ENCODE measurements at regions not wholly inside any gene's neighbourhood (a gene's known extent, or its start where the extent isn't known, plus 50 kb on each side); places are given as distances from the start of the nearest gene placed in this dataset.

DNA sequence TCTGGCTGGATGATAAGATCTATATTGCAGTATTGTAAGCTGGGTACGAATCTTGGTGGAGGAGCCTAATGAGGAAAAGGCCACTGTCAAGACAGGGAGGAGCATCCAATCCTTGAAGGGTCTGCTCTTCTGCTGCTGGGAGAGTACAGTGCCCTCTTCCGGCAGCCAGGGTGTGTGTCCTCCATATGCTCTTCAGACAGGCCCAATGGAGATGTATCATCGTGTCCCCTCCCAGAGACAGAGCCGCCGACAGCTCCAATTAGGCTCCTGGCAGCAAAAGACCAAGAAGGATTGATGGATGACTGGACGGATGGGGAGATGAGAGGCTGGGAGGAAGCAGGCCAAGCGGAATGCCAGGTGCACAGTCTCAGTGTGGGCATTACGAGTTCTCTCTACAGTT lies 51.6 kb upstream of the PIWIL1 start:
- Mint-ChIP-seq H3K4me3 (ENCODE audit: low read depth, unreplicated experiment) (no peak overlapping the region), H3K27me3 (ENCODE audit: unreplicated experiment) (no peaks in the 10 kb centered on the region), H3K36me3 (ENCODE audit: insufficient read depth, unreplicated experiment) (no peaks in the 10 kb centered on the region), H3K27ac (ENCODE audit: unreplicated experiment) (no peak overlapping the region), H3K9me3 (ENCODE audit: low read depth, unreplicated experiment) (peaks cover 15% of the 10 kb centered on the region), H3K4me1 (ENCODE audit: low read depth, unreplicated experiment) (no peaks in the 10 kb centered on the region)
- intact Hi-C loops (cut with micrococcal nuclease; ENCODE audit: unreplicated experiment), result no loop called here
- BruUV-seq (replicated peaks), result no TSS peak
- DNase-seq, result no peak
- CTCF ChIA-PET, result no interaction called here
- TF ChIP-seq, protein P1, sequence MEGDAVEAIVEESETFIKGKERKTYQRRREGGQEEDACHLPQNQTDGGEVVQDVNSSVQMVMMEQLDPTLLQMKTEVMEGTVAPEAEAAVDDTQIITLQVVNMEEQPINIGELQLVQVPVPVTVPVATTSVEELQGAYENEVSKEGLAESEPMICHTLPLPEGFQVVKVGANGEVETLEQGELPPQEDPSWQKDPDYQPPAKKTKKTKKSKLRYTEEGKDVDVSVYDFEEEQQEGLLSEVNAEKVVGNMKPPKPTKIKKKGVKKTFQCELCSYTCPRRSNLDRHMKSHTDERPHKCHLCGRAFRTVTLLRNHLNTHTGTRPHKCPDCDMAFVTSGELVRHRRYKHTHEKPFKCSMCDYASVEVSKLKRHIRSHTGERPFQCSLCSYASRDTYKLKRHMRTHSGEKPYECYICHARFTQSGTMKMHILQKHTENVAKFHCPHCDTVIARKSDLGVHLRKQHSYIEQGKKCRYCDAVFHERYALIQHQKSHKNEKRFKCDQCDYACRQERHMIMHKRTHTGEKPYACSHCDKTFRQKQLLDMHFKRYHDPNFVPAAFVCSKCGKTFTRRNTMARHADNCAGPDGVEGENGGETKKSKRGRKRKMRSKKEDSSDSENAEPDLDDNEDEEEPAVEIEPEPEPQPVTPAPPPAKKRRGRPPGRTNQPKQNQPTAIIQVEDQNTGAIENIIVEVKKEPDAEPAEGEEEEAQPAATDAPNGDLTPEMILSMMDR (IDR thresholded peaks at IDR 0.05; ENCODE audit: unreplicated experiment), result no peak

DNA sequence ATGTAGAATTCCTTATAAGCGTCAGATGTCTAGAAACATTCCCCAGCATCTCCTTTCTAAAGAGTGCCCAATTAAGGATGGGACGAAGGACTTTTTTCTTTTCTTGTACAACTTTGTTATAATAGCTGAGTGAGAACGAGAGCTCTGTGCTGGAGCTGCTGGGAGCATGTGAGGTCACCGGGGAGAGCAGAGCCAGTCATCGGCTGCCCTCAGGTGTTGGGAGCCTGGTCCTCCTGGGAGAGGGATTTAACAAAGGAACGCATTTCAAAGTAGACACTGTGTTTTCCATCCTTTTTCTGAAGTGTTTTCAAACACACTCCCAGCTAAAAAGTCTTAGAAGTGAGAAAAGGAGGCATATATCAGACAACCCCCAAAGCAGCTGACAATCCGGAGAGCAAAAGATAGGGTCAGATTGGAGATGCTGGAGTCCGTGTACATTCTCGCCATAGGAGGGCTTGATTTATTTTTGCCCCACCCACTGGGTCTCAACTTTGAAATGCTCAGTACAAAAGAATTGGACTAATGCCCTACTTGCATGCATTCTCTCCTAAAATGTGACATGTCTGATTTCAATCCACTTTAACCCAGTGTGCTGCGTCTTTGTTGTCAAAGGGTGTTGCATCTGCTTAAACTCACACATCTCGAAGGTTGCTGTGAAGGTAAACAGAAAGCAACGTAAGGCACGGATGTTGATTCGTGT lies 50.8 kb upstream of the PIWIL1 start:
- CTCF ChIA-PET, result no interaction called here

More for the DNA sequence above, 50.8 kb upstream of the PIWIL1 start:
- TF ChIP-seq, protein P1 (IDR thresholded peaks at IDR 0.05; ENCODE audit: unreplicated experiment), result no peak
- no TSS peak for BruUV-seq (replicated peaks)
- H3K36me3 Mint-ChIP-seq (ENCODE audit: insufficient read depth, unreplicated experiment), result no peaks in the 10 kb centered on the region
- DNase-seq, result no peak
- intact Hi-C loops (cut with micrococcal nuclease; ENCODE audit: unreplicated experiment), result no loop called here
- no peaks in the 10 kb centered on the region for H3K27me3 Mint-ChIP-seq (ENCODE audit: unreplicated experiment)
- H3K4me1 Mint-ChIP-seq (ENCODE audit: low read depth, unreplicated experiment), result no peaks in the 10 kb centered on the region
- no peak overlapping the region for H3K4me3 Mint-ChIP-seq (ENCODE audit: low read depth, unreplicated experiment)
- H3K9me3 Mint-ChIP-seq (ENCODE audit: low read depth, unreplicated experiment), result peaks cover 18% of the 10 kb centered on the region
- no peak overlapping the region for H3K27ac Mint-ChIP-seq (ENCODE audit: unreplicated experiment)

All from Calu3 (cell line).